ENCODE measurements at regions not wholly inside any gene's neighbourhood (a gene's known extent, or its start where the extent isn't known, plus 50 kb on each side); places are given as distances from the start of the nearest gene placed in this dataset.

DNA sequence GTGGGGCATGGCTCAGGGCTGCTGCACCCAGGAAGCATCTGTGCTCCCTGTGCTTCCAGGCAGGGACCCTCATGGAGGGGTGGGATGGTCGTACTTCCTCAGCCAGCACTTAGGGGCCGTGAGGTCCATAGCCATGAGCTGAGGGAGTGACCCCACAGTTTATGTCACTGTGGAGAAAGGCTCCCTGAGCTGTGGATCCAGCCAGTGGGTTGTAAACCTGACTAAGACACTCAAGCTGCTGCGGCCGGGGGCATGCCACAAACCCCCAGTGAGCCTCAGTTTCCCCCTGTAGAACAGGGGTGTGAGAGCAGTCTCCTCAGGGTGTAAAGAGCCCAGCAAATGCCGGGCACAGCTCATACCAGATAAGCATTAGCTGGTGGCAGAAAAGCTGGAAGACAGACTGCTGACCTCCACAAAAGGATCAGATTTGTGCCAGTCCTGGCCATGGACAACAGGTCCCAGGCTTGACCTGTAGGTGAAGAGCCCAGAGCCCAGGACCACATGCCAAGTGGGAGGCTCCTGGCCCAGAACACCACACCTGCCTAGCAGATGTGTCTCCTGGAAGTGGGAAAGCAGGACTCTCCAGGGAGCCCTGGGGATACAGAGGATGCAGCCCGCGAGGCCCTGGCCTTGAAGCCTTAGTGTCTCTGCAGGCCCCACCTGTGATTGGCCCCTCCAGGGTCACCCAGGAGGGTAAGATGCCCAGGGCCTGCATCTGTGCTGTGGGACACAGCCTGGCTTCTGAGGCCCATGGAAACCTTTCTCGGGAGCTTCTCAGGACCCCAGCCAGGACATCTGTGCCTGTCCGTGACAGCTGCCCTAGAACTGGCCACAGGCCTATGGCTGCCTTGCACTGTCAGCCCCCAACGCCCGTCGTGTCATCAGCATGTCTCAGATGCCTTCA, 78.1 kb upstream of the RET start:
- DNase-seq (ENCODE audit: low spot score): peak; percentile 69

GRCh38 chr10:42999385-43000020, 77.4 kb upstream of the RET start:
- peak; percentile 68 for DNase-seq (ENCODE audit: low spot score)

- no peak for DNase-seq (ENCODE audit: low spot score)
Observed at GRCh38 chr10:43000021-43000411, 76.9 kb upstream of the RET start.

DNA sequence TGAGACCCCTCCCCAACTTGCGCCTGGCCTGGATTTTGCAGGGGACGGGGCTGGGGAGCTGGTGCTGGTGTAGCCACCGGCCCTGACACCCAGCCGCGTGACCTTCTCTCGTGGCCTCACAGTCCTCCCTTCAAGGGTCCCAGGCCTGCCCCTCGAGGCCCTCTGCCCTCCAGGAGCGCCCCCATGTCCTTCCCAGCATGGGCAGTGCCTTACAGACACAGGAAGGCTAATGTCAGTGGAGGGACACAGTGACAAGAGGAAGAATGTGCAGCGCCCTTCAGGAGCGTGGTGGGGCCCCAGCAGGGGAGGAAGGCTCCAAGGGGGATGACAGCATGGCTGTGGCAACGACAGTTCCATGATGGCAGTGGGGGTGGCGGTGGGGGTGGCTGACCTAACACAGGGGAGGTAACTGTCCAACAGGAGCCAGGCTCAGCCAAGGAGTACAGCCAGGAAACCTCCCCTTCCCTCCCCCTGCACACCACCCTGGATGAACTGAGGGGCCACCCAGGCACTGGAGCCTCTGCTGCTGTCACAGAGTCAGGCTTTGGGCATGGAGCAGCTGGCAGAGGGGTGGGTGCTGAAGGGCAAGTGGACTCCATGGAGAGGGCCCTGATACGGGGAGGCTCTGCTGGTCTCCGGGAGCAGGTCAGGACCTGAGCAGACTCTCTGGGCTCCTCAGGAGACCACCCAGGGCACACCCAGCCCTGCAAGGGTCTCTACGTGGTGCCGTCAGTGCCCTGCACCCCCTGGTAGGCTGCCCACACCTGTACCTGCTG, 76.0 kb upstream of the RET start:
- peak; percentile 77 for DNase-seq (ENCODE audit: low spot score)

DNA sequence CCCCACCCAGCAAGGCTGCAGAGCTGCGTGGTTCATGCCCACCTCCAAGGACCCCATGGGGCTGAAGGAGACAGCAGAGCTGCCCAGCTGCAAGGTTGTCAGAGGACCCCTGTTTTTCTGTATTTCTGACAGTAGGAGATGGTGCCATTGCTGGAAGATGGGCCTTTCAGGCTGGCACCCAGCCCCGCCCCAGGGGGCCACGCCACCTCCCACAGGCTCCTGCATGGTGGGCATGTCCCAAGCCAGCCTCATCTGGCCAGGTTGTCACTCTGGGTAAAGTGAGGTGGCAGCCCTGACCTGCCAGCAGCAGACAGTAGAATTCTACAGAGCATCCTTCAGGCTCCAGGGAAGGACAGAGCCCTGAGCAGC, 75.5 kb upstream of the RET start:
- DNase-seq (ENCODE audit: low spot score): peak; percentile 49

- peak; percentile 67 for DNase-seq (ENCODE audit: low spot score)
Observed at GRCh38 chr10:43002596-43002995, 74.3 kb upstream of the RET start.

DNA sequence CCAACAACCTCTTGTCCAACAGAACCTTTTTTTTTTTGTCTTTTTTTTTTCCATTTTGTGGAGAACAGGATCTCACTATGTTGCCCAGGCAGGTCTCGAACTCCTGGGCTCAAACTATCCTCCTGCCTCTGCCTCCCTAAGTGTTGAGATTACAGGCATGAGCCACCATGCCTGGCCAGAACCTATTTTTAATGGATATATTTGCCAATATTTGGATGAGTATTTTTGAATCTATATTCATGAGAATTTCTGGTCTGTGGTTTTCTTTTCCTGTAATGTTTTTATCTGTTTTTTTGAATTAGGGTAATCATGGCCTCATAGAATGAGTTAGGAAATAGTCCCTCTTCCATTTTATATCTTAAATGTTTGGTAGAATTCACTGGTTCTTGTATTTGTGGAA, 70.4 kb upstream of the RET start:
- no peak for DNase-seq (ENCODE audit: low spot score)

GRCh38 chr10:43012578-43012977, 64.3 kb upstream of the RET start:
- DNase-seq (ENCODE audit: low spot score): no peak

GRCh38 chr10:43013065-43013464, 63.8 kb upstream of the RET start:
- no peak for DNase-seq (ENCODE audit: low spot score)

GRCh38 chr10:43024524-43024923, 52.3 kb upstream of the RET start:
- no peak for DNase-seq (ENCODE audit: low spot score)

DNA sequence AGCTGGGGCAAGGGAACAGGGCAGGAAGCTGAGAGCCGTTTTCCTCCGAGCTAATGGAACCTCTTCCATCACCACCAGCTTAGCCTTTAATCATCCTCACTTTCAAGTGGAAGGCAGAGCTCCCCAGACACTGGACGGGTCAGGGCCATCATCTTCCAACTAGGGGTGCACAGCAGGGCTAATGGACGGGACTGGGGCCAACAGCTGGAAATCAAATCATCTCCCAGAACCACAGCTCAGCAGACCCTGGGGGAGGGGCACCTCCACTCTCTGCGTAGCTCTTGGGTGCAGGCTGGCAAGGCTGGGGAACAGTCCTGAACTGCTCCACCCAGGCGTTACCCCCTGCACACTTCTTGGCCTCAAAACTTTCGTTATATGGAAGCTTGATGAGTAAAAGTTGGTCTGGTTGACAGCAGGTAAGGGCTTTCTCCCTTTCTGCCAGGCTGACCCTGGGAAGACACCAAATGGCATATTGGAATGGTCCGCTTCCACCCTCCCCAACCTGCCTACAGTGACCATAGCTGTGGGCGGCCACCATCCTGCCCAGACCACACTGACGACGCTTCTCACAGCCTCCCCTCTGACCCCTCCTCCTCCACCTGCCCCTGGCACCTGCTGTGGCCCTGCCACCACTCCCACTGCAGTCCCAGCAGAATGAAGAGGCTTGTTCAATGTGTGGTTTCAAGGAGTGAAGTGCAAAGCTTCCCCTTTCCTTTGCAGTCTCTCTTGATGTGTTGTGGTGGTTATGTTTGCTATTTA, 51.7 kb upstream of the RET start:
- no peak for DNase-seq (ENCODE audit: low spot score)

DNA sequence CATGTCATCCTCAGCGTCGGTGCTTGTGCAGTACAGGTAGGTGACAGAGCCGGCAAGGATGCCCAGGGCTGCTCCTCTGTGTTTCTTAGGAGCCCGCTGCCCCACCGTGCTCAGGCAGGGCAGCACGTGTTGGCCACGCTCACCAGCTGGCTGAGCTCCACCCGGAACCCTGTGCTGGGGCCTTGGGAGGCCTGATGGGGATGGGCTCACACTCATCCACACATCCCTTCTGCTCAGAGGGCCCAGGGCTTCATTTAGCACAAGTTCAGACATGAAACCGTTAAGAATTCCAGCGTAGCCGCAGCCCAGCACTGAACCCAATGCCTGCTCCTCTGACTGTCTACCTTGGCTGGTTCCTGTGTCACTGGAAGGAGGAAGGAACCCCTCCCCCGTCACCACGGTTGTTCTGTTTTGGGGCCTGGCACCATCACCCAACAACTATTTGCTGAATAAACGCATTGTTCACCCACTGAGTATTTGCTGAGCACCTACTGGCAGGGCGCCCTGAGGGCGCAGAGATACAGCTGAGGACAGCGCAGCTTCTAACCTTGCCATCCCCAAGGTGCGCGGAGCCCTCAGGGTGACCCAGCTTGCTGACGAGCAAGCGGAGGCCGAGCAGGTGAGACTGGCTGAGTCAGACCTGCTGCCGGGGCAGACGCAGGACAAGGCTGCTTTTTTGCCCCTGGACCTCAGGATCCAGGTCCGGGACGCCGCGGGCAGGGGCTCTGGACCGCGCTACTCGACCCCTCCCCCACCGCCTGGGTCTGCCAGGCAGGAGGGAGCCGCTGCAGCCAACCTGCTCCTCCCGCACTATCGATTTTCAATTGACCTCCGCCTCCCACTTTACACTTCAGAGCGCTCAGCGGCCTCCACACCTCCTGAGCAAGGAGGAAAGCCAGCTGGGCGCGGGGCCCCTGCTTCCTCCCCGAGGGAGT, 50.6 kb upstream of the RET start:
- peak; percentile 88 for DNase-seq (ENCODE audit: low spot score)

Small RNA genes lying in the stretch of these regions (microRNA-seq; reads per million reads assigned to microRNA genes)
- gene MIR5100 (ENCODE audit: borderline number of aligned reads): 2.2 reads per million

Measured in mesenteric fat pad (tissue), 1 donor.